Keratinocyte (primary cell): ENCODE measurements at regions not wholly inside any gene's neighbourhood (a gene's known extent, or its start where the extent isn't known, plus 50 kb on each side); places are given as distances from the start of the nearest gene placed in this dataset.

Experiments used
- DNase-seq: peaks from one replicate; pipeline ENCODE4 v3.0.0-alpha.2; 2011; ENCODE audit warnings: low read depth, missing footprints, low spot score
- FAIRE-seq: peaks from 2 replicates; lab custom pipeline; 2011; peaks lifted over from hg19 to GRCh38; lab: Jason Lieb, UNC
- H2AFZ ChIP-seq: 2 replicates; pipeline ENCODE4 v1.6.0; 2012; ENCODE audit warnings: low read length, control low read depth, inconsistent platforms; ENCODE audit not compliant: control insufficient read depth
- H3K27ac ChIP-seq: 2 replicates; pipeline ENCODE4 v1.5.1; 2011; ENCODE audit warnings: low read length; ENCODE audit not compliant: control insufficient read depth, insufficient read depth
- H3K27me3 ChIP-seq: 3 replicates; pipeline ENCODE4 v1.6.0; 2011; ENCODE audit warnings: low read length; ENCODE audit not compliant: control insufficient read depth, insufficient read depth; ENCODE audit errors: extremely low read depth
- H3K36me3 ChIP-seq, 2 experiments: 2 replicates in 1 of 2; 3 replicates in 1 of 2; pipeline ENCODE4 v1.5.1; 2011; ENCODE audit warnings: low read length in 2 of 2, mild to moderate bottlenecking in 1 of 2; ENCODE audit not compliant: control insufficient read depth in 2 of 2, insufficient read depth in 2 of 2; ENCODE audit errors: extremely low read depth in 1 of 2
- H3K4me1 ChIP-seq: 3 replicates; pipeline ENCODE4 v1.5.1; 2011; ENCODE audit warnings: low read length; ENCODE audit not compliant: control insufficient read depth, insufficient read depth; ENCODE audit errors: extremely low read depth
- H3K4me2 ChIP-seq: 3 replicates; pipeline ENCODE4 v1.6.0; 2011; ENCODE audit warnings: low read depth, low read length; ENCODE audit not compliant: control insufficient read depth, insufficient read depth; ENCODE audit errors: extremely low read depth
- H3K4me3 ChIP-seq, 3 experiments: fragments of 200-600 bp in 1 of 3; sonication (generic) in 1 of 3; 2 replicates in 2 of 3; 3 replicates in 1 of 3; pipeline ENCODE4 v1.5.1; 2011 to 2016; ENCODE audit warnings: low read length in 3 of 3, mild to moderate bottlenecking in 3 of 3, control low read depth in 2 of 3, inconsistent platforms in 1 of 3, low read depth in 1 of 3, mixed read lengths in 1 of 3, mixed run types in 1 of 3, moderate library complexity in 1 of 3; ENCODE audit not compliant: control insufficient read depth in 2 of 3, insufficient read depth in 2 of 3; ENCODE audit errors: extremely low read depth in 1 of 3
- H3K79me2 ChIP-seq: 2 replicates; pipeline ENCODE4 v1.6.0; 2012; ENCODE audit warnings: low read length; ENCODE audit not compliant: control insufficient read depth, insufficient read depth
- H3K9ac ChIP-seq: 3 replicates; pipeline ENCODE4 v1.6.0; 2011; ENCODE audit warnings: low read length; ENCODE audit not compliant: control insufficient read depth, insufficient read depth; ENCODE audit errors: extremely low read depth
- H3K9me1 ChIP-seq: 3 replicates; pipeline ENCODE4 v1.6.0; 2011; ENCODE audit warnings: low read length; ENCODE audit not compliant: control insufficient read depth, insufficient read depth; ENCODE audit errors: extremely low read depth
- H3K9me3 ChIP-seq: 2 replicates; pipeline ENCODE4 v1.5.1; 2012; ENCODE audit warnings: low read depth, low read length; ENCODE audit not compliant: control insufficient read depth
- H4K20me1 ChIP-seq: 3 replicates; pipeline ENCODE4 v1.6.0; 2011; ENCODE audit warnings: low read length; ENCODE audit not compliant: control insufficient read depth, insufficient read depth; ENCODE audit errors: extremely low read depth
- EZH2 ChIP-seq: IDR thresholded peaks from one replicate; pipeline ENCODE4 v1.6.1; 2012; ENCODE audit warnings: inconsistent platforms, mild to moderate bottlenecking, low read length, moderate library complexity
- dilution Hi-C: fragments of 300-500 bp; cut with MboI; formaldehyde crosslinking; loops from one replicate; pipeline ENCODE4 v1.7.0; 2020; ENCODE audit warnings: low sequenced_read_pairs; ENCODE audit not compliant: extremely low pct_ligation_motif_present
- TF ChIP-seq, protein P1 (sequence below), 3 experiments: IDR thresholded peaks in 1 of 3; conservative IDR thresholded peaks in 1 of 3; optimal IDR thresholded peaks in 1 of 3; 2 replicates in 2 of 3; 3 replicates in 1 of 3; pipeline versions ENCODE3 to v1.5.1; 2011; ENCODE audit warnings: low read length in 3 of 3, mild to moderate bottlenecking in 3 of 3, moderate library complexity in 2 of 3, control low read depth in 1 of 3, inconsistent platforms in 1 of 3; ENCODE audit not compliant: insufficient read depth in 2 of 3; ENCODE audit errors: extremely low read depth in 1 of 3

DNA sequence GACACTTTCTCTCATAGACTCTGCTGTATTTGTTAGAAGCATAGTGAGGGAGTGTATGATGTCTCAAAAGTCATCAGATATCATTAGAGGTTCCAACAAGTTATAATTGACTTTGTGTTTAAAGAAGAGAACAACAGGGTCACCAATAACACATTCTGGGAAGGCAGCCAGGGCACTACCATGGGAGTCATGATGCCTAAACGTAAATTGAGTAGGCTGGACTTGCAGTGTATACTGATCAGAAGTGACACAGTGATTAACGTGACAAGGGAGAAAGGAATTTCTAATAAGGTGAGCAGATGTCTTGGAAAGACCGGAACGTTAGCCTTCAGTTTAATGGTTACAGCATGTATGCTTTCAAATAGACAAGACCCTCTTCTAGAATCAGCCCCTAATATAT, 973.2 kb downstream of the NCAM2 start:
- H3K9me3 ChIP-seq, result no peaks in the 10 kb centered on the region
- H3K4me2 ChIP-seq, result no peak overlapping the region
- DNase-seq, result no peak
- no peaks in the 10 kb centered on the region for H3K9me1 ChIP-seq
- no peaks in the 10 kb centered on the region for H3K36me3 ChIP-seq
- no peaks in the 10 kb centered on the region for H3K27me3 ChIP-seq
- H3K9ac ChIP-seq, result no peak overlapping the region
- no peak overlapping the region for H3K4me3 ChIP-seq
- no peaks in the 10 kb centered on the region for H3K4me1 ChIP-seq
- H3K79me2 ChIP-seq, result no peaks in the 10 kb centered on the region
- H3K27ac ChIP-seq, result no peak overlapping the region
- no peaks in the 10 kb centered on the region for H4K20me1 ChIP-seq
- FAIRE-seq, result no peak
- TF ChIP-seq EZH2, result no peak
- TF ChIP-seq, protein P1, sequence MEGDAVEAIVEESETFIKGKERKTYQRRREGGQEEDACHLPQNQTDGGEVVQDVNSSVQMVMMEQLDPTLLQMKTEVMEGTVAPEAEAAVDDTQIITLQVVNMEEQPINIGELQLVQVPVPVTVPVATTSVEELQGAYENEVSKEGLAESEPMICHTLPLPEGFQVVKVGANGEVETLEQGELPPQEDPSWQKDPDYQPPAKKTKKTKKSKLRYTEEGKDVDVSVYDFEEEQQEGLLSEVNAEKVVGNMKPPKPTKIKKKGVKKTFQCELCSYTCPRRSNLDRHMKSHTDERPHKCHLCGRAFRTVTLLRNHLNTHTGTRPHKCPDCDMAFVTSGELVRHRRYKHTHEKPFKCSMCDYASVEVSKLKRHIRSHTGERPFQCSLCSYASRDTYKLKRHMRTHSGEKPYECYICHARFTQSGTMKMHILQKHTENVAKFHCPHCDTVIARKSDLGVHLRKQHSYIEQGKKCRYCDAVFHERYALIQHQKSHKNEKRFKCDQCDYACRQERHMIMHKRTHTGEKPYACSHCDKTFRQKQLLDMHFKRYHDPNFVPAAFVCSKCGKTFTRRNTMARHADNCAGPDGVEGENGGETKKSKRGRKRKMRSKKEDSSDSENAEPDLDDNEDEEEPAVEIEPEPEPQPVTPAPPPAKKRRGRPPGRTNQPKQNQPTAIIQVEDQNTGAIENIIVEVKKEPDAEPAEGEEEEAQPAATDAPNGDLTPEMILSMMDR (optimal IDR thresholded peaks at IDR 0.05 in 1 of 3, IDR thresholded peaks at IDR 0.05 in 1 of 3, conservative IDR thresholded peaks at IDR 0.05 in 1 of 3; ENCODE audit: extremely low read depth in 1 of 3, insufficient read depth in 2 of 3, low read length in 3 of 3), result no peak
- no peak overlapping the region for H2AFZ ChIP-seq
- dilution Hi-C loops, result no loop called here

DNA sequence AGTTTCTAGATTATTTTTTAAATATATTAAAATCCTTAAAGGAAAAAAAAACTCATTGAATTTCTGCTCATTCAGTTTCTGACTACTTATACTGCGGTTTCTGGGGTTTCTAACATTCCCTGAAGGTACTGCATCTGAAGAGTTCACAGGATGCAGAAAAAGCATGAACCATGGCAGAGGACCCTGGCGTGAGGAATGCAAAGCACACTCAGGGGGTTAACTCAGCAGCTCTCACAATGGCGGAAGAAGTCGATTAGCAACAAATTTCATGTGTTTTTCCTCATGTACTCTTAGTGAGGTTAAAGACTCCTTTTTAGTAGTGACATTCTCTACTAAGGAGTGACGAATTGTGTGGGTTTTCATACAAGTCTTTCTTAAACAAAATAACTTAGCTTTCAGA, 975.6 kb downstream of the NCAM2 start:
- H3K4me1 ChIP-seq, result no peaks in the 10 kb centered on the region
- no peak overlapping the region for H3K4me3 ChIP-seq
- no peak for DNase-seq
- H3K79me2 ChIP-seq, result no peaks in the 10 kb centered on the region
- TF ChIP-seq EZH2, result no peak
- TF ChIP-seq, protein P1 (optimal IDR thresholded peaks at IDR 0.05 in 1 of 3, IDR thresholded peaks at IDR 0.05 in 1 of 3, conservative IDR thresholded peaks at IDR 0.05 in 1 of 3; ENCODE audit: extremely low read depth in 1 of 3, insufficient read depth in 2 of 3, low read length in 3 of 3), result no peak
- no peaks in the 10 kb centered on the region for H3K9me1 ChIP-seq
- no peaks in the 10 kb centered on the region for H3K27me3 ChIP-seq
- H4K20me1 ChIP-seq, result no peaks in the 10 kb centered on the region
- no peak overlapping the region for H3K9ac ChIP-seq
- no peak for FAIRE-seq
- dilution Hi-C loops, result no loop called here
- no peak overlapping the region for H2AFZ ChIP-seq
- H3K36me3 ChIP-seq, result no peaks in the 10 kb centered on the region
- no peak overlapping the region for H3K4me2 ChIP-seq
- H3K27ac ChIP-seq, result no peak overlapping the region
- no peaks in the 10 kb centered on the region for H3K9me3 ChIP-seq
